H9 (cell line): ENCODE measurements at regions not wholly inside any gene's neighbourhood (a gene's known extent, or its start where the extent isn't known, plus 50 kb on each side); places are given as distances from the start of the nearest gene placed in this dataset.

Source experiments
- DNase-seq: peaks from one replicate; pipeline ENCODE4 v3.0.0-alpha.2; 2017
- H2AFZ ChIP-seq: one replicate; pipeline ENCODE4 v1.6.1; 2013; ENCODE audit warnings: mild to moderate bottlenecking, low read length, control low read depth, moderate library complexity
- H2AK5ac ChIP-seq: 2 replicates; pipeline ENCODE4 v1.6.1; 2013; ENCODE audit warnings: low read length, control low read depth, mixed read lengths; ENCODE audit not compliant: insufficient read length
- H2BK120ac ChIP-seq: one replicate; pipeline ENCODE4 v1.6.1; 2013; ENCODE audit warnings: low read depth, mild to moderate bottlenecking, low read length, control low read depth, inconsistent platforms; ENCODE audit not compliant: poor library complexity, severe bottlenecking
- H2BK12ac ChIP-seq: 2 replicates; pipeline ENCODE4 v1.6.1; 2013; ENCODE audit warnings: low read length, control low read depth, mixed read lengths, low read depth; ENCODE audit not compliant: insufficient read length
- H2BK15ac ChIP-seq: 2 replicates; pipeline ENCODE4 v1.6.1; 2013; ENCODE audit warnings: low read depth, low read length, control low read depth
- H2BK20ac ChIP-seq: one replicate; pipeline ENCODE4 v1.6.1; 2013; ENCODE audit warnings: low read depth, mild to moderate bottlenecking, low read length, control low read depth, inconsistent platforms; ENCODE audit not compliant: poor library complexity, severe bottlenecking
- H2BK5ac ChIP-seq: 2 replicates; pipeline ENCODE4 v1.6.1; 2013; ENCODE audit warnings: low read length, control low read depth, mixed read lengths; ENCODE audit not compliant: insufficient read length
- H3K14ac ChIP-seq: 2 replicates; pipeline ENCODE4 v1.6.1; 2013; ENCODE audit warnings: low read length, control low read depth; ENCODE audit not compliant: insufficient read depth
- H3K18ac ChIP-seq: 2 replicates; pipeline ENCODE4 v1.6.1; 2013; ENCODE audit warnings: low read depth, mild to moderate bottlenecking, mixed read lengths, low read length, control low read depth; ENCODE audit not compliant: insufficient read length
- H3K23ac ChIP-seq: 2 replicates; pipeline ENCODE4 v1.6.1; 2013; ENCODE audit warnings: low read length, control low read depth, mixed read lengths, low read depth; ENCODE audit not compliant: insufficient read length
- H3K23me2 ChIP-seq: 2 replicates; pipeline ENCODE4 v1.6.1; 2013; ENCODE audit warnings: low read depth, mild to moderate bottlenecking, mixed read lengths, low read length, control low read depth; ENCODE audit not compliant: insufficient read length, poor library complexity, severe bottlenecking
- H3K27ac ChIP-seq: 2 replicates; pipeline ENCODE4 v1.5.1; 2013; ENCODE audit warnings: low read length, control low read depth, mixed read lengths, low read depth; ENCODE audit not compliant: insufficient read length
- H3K27me3 ChIP-seq: 2 replicates; pipeline ENCODE4 v1.6.1; 2013; ENCODE audit warnings: low read length, control low read depth, inconsistent platforms; ENCODE audit not compliant: insufficient read depth
- H3K4ac ChIP-seq: 2 replicates; pipeline ENCODE4 v1.6.1; 2013; ENCODE audit warnings: low read depth, mild to moderate bottlenecking, control low read depth, inconsistent platforms, low read length, moderate library complexity
- H3K4me1 ChIP-seq: 2 replicates; pipeline ENCODE4 v1.6.1; 2013; ENCODE audit warnings: low read length, control low read depth, inconsistent platforms; ENCODE audit not compliant: insufficient read depth
- H3K4me2 ChIP-seq: 2 replicates; pipeline ENCODE4 v1.6.1; 2013; ENCODE audit warnings: low read length, control low read depth, mixed read lengths; ENCODE audit not compliant: insufficient read length, insufficient read depth
- H3K56ac ChIP-seq: 2 replicates; pipeline ENCODE4 v1.6.1; 2013; ENCODE audit warnings: low read depth, mild to moderate bottlenecking, mixed read lengths, low read length, control low read depth; ENCODE audit not compliant: insufficient read length
- H3K79me1 ChIP-seq: 2 replicates; pipeline ENCODE4 v1.6.1; 2013; ENCODE audit warnings: low read depth, mild to moderate bottlenecking, moderate library complexity, low read length, control low read depth, inconsistent platforms; ENCODE audit not compliant: insufficient read depth, poor library complexity, severe bottlenecking
- H3K79me2 ChIP-seq: 2 replicates; pipeline ENCODE4 v1.6.1; 2013; ENCODE audit warnings: low read length, control low read depth, inconsistent platforms; ENCODE audit not compliant: insufficient read depth
- H3K9ac ChIP-seq: 2 replicates; pipeline ENCODE4 v1.6.1; 2013; ENCODE audit warnings: low read length, control low read depth, mixed read lengths; ENCODE audit not compliant: insufficient read length; ENCODE audit errors: extremely low read depth
- H3K9me3 ChIP-seq: one replicate; pipeline ENCODE4 v1.6.1; 2013; ENCODE audit warnings: low read depth, low read length, inconsistent platforms; ENCODE audit not compliant: control insufficient read depth
- H3T11ph ChIP-seq: one replicate; pipeline ENCODE4 v1.6.1; 2013; ENCODE audit warnings: mild to moderate bottlenecking, low read length, control low read depth, inconsistent platforms
- H4K20me1 ChIP-seq: one replicate; pipeline ENCODE4 v1.6.1; 2013; ENCODE audit not compliant: control insufficient read depth, insufficient read length, insufficient read depth
- H4K5ac ChIP-seq: 2 replicates; pipeline ENCODE4 v1.6.1; 2013; ENCODE audit warnings: low read depth, mild to moderate bottlenecking, mixed read lengths, low read length, control low read depth; ENCODE audit not compliant: insufficient read length
- H4K8ac ChIP-seq: replicated peaks from 2 replicates; pipeline ENCODE4 v1.6.1; 2013; ENCODE audit warnings: low read length, control low read depth, mixed read lengths, low read depth; ENCODE audit not compliant: insufficient read length
- H4K91ac ChIP-seq: 2 replicates; pipeline ENCODE4 v1.6.1; 2013; ENCODE audit warnings: low read depth, mild to moderate bottlenecking, moderate library complexity, mixed read lengths, low read length, control low read depth; ENCODE audit not compliant: insufficient read length
- H3K27ac Mint-ChIP-seq, 3 experiments: 2 replicates in 2 of 3; 3 replicates in 1 of 3; pipeline ENCODE4 v1.8.0; 2020 to 2021; ENCODE audit warnings: mixed read lengths in 3 of 3, mild to moderate bottlenecking in 1 of 3, moderate library complexity in 1 of 3
- H3K27me3 Mint-ChIP-seq: 2 replicates; pipeline ENCODE4 v1.8.0; 2021; ENCODE audit warnings: low read depth, mild to moderate bottlenecking, moderate library complexity, mixed read lengths
- H3K36me3 Mint-ChIP-seq, 3 experiments: 2 replicates in 2 of 3; 3 replicates in 1 of 3; pipeline ENCODE4 v1.8.0; 2020 to 2021; ENCODE audit warnings: low read depth in 3 of 3, mixed read lengths in 3 of 3; ENCODE audit not compliant: insufficient read depth in 1 of 3
- H3K4me1 Mint-ChIP-seq, 2 experiments: 2 replicates each; pipeline ENCODE4 v1.8.0; 2020; ENCODE audit warnings: mixed read lengths in 2 of 2
- H3K4me3 Mint-ChIP-seq, 2 experiments: 2 replicates in 1 of 2; 3 replicates in 1 of 2; pipeline ENCODE4 v1.8.0; 2020 to 2021; ENCODE audit warnings: mild to moderate bottlenecking in 2 of 2, mixed read lengths in 2 of 2, moderate library complexity in 1 of 2
- H3K9me3 Mint-ChIP-seq, 2 experiments: 2 replicates in 1 of 2; 3 replicates in 1 of 2; pipeline ENCODE4 v1.8.0; 2020; ENCODE audit warnings: mild to moderate bottlenecking in 2 of 2, mixed read lengths in 2 of 2, moderate library complexity in 1 of 2
- WGBS: extraction: QIAGEN DNeasy Blood & Tissue Kit; methylation state at CpG from one replicate; pipeline ENCODE4 v1.1.7; 2013; ENCODE audit warnings: missing lambda C conversion rate, low lambda C conversion rate, mixed read lengths; ENCODE audit not compliant: insufficient read length; ENCODE audit errors: extremely low coverage; 5-methylcytosine and 5-hydroxymethylcytosine counted together
- TF ChIP-seq, protein P1 (sequence below): fragments of 200-600 bp; sonication (generic); conservative IDR thresholded peaks from 3 replicates; pipeline ENCODE4 v1.8.0; 2021; ENCODE audit warnings: antibody characterized with exemption, mild to moderate bottlenecking

DNA sequence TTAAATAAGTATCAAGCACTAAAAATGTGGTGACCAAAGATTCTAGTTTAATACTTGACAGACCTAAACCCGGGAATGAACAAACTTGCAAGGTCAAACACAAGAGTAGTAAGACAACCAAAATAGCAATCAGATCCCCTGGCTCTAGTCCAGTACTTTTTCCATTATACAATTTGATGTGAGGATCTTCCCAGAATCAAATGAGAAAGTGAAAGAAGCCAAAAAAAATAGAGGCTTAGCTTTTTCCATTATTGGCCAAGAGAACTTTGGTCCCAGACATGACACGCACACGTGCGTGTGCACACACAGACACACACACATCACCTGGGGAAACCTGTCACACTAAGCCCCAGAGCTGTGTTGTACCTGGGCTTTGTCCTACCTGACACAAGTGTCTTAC lies 300.6 kb upstream of the CDH5 start:
- H2BK15ac ChIP-seq = no peak overlapping the region
- no peak overlapping the region for H2BK12ac ChIP-seq
- H3K9me3 ChIP-seq = no peaks in the 10 kb centered on the region
- peaks cover 19 to 20% of the 10 kb centered on the region in 2 experiments for H3K4me1 Mint-ChIP-seq
- H3K56ac ChIP-seq = no peak overlapping the region
- no peak overlapping the region for H2BK120ac ChIP-seq
- no peak overlapping the region for H2AK5ac ChIP-seq
- H3K23ac ChIP-seq = no peak overlapping the region
- no peak overlapping the region for H3K14ac ChIP-seq
- DNase-seq = no peak
- H4K5ac ChIP-seq = no peak overlapping the region
- H3T11ph ChIP-seq = no peak overlapping the region
- H3K27me3 Mint-ChIP-seq = no peaks in the 10 kb centered on the region; the same call in 1 of the 2 replicates
- no peaks in the 10 kb centered on the region for H4K20me1 ChIP-seq
- no peaks in the 10 kb centered on the region for H3K79me2 ChIP-seq
- H3K4ac ChIP-seq = no peak overlapping the region
- H2BK5ac ChIP-seq = no peak overlapping the region
- H4K91ac ChIP-seq = no peak overlapping the region
- H3K9ac ChIP-seq = no peak overlapping the region
- H3K9me3 Mint-ChIP-seq = no peaks in the 10 kb centered on the region
- H3K79me1 ChIP-seq = no peaks in the 10 kb centered on the region
- no peak overlapping the region for H3K27ac ChIP-seq
- 0 out of 2 replicates have a peak, but pooled peaks cover 4% of the 10 kb centered on the region for H3K4me1 ChIP-seq
- no peak overlapping the region for H3K4me2 ChIP-seq
- WGBS = no CpG with 5 or more reads among the region's 4 CpGs
- no peak overlapping the region for H3K27ac Mint-ChIP-seq
- TF ChIP-seq, protein P1, sequence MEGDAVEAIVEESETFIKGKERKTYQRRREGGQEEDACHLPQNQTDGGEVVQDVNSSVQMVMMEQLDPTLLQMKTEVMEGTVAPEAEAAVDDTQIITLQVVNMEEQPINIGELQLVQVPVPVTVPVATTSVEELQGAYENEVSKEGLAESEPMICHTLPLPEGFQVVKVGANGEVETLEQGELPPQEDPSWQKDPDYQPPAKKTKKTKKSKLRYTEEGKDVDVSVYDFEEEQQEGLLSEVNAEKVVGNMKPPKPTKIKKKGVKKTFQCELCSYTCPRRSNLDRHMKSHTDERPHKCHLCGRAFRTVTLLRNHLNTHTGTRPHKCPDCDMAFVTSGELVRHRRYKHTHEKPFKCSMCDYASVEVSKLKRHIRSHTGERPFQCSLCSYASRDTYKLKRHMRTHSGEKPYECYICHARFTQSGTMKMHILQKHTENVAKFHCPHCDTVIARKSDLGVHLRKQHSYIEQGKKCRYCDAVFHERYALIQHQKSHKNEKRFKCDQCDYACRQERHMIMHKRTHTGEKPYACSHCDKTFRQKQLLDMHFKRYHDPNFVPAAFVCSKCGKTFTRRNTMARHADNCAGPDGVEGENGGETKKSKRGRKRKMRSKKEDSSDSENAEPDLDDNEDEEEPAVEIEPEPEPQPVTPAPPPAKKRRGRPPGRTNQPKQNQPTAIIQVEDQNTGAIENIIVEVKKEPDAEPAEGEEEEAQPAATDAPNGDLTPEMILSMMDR = no peak
- no peaks in the 10 kb centered on the region for H3K36me3 Mint-ChIP-seq
- H3K23me2 ChIP-seq = no peaks in the 10 kb centered on the region
- H2AFZ ChIP-seq = no peak overlapping the region
- H3K27me3 ChIP-seq = no peaks in the 10 kb centered on the region
- no peak overlapping the region for H4K8ac ChIP-seq
- no peak overlapping the region for H3K4me3 Mint-ChIP-seq
- no peak overlapping the region for H3K18ac ChIP-seq
- H2BK20ac ChIP-seq = no peak overlapping the region
